ENCODE measurements at regions not wholly inside any gene's neighbourhood (a gene's known extent, or its start where the extent isn't known, plus 50 kb on each side); places are given as distances from the start of the nearest gene placed in this dataset.

DNA sequence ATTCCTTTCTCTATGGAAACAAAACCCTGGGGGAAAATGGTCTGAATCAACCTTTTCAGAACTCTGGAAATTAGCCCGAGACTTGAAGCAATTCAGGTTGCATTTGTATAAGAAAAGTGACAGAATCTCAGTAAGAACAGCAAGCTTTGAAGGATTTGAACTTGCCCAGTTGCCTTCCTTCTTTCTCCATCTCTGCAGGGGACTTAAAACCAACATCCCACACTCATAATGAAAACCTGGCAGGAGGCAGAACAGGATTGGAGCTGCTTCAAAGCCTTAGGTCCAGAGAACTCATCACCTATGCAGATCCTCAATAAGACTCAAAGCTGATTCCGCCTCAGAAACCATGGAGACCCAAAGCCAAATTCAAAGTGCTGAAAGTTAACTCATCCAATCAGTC lies 790.5 kb upstream of the ID2 start:
- DNase-seq (ENCODE audit: low read depth), result no peak

GRCh38 chr2:7895289-7895688 lies 786.6 kb upstream of the ID2 start:
- DNase-seq (ENCODE audit: low read depth), result no peak

- DNase-seq (ENCODE audit: low read depth), result no peak
Observed at GRCh38 chr2:7896940-7897487, 784.8 kb upstream of the ID2 start.

DNA sequence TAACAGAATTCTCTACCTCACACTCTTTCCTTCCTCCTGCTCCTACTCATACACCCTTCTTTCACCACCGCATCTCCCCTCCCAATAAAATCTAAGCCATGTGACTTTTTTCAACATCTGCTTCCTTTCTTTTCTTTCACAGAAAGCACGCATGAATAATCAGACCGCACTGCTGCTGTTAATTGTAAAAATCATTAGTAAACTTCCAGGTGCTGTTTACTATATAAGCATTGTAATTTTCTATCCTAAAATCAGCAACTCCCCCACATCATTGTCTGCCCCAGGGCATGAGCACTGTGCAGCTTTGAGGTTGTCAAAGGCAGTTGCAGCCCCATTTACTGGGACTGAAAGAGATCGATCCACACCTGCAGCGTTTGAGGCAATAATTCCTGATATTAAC lies 782.6 kb upstream of the ID2 start:
- no peak for DNase-seq (ENCODE audit: low read depth)

DNA sequence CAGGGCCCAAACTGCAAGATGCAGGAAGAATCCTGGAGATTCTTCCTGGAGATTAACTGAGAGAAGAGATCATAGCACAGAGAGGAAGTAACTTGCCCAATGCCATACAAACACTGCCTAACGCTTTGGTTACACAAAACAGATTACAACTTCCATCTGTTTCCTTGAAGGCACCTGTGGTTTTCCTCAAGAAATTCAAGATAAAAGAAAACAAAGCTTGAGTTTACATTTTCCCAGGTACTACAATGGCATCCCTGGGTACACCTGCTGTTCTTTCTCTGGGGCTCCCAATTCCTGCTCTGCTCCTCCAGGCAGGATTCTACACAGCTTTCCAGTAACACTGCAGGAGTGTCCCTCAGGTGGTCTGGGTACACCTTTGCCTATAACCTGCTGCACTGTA lies 781.9 kb upstream of the ID2 start:
- DNase-seq (ENCODE audit: low read depth), result no peak

- DNase-seq (ENCODE audit: low read depth), result no peak
Observed at GRCh38 chr2:7900593-7900992, 781.3 kb upstream of the ID2 start.

DNA sequence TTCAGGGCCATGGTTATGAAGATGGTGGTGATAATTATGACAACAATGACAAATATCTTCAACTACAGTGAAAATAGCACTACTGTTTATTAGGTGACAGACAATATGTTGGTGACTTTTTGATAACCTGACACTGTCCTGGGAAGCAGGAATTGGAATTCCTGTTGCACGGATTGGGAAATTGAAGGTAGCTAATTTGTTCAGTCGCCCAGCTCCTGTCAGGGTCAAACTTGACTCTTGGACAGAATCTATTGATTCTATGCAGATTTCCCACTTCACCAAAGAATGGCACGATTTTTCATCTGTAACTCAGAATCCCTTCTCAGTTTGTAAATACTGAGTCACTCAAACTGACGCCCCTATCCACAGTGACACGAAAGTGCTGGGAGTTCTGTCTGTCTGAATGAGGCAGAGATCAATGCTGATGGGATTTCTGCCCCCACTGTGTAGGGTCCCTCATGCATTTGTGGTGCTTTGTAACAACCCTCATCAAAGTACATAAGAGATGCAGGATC lies 779.5 kb upstream of the ID2 start:
- DNase-seq (ENCODE audit: low read depth), result no peak

GRCh38 chr2:7904319-7904718 lies 777.5 kb upstream of the ID2 start:
- DNase-seq (ENCODE audit: low read depth), result no peak

DNA sequence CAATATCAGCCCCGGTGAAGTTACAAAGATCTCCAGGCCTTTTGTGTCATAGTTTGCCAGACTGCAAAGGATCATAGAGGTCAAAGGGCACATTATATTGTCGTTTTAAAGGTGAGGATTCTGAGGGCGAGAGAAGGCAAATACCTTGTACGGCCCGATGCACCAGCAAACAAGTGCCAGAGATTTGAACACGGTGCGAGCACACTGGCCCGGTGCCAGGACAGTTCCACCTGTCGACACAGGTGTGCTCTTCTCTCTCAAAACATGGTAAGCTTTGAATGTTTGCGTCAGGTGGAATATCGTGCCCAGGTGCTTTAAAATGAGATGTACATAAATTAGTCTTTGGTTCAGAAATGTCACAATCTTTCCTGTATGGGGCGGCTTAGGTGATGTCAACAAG lies 776.1 kb upstream of the ID2 start:
- no peak for DNase-seq (ENCODE audit: low read depth)

DNA sequence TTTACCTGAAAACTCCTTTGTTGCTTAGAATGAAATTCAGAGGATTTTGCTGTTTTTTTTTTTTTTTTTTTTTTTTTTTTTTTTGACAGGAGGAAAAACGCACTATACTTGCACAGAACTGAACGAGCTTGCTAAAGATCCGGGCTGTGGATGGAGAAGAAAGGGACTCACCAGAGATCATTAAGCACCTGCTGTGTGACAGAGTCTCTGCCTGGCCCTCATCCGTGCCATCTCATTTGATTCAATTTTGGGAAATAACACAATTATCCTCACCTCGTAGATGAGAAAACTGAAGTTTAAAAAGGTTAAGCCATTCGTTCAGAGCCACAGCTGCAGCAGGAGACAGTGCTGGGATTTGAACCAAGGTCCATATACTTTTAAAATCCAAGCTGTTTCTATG lies 775.4 kb upstream of the ID2 start:
- no peak for DNase-seq (ENCODE audit: low read depth)

DNA sequence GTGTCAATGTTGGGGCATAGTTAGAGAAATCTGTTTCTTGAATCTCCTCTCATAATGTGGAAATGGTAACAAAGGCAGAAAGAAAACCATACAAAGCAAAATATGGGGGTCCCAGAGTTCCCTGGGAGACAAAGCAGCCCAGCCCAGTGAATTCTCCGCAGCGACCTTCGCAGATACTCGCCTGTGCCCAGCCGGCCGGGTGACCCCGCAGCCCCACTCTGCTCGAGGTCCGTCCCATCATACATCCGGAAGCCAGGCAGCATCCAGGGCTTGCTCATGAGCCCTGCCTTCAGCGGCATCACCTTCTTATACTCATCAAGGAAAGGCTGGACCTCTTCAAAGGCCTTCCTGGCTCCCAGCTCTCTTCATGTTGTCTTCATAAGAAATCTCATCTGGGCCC lies 774.8 kb upstream of the ID2 start:
- no peak for DNase-seq (ENCODE audit: low read depth)

- DNase-seq (ENCODE audit: low read depth), result no peak
Observed at GRCh38 chr2:7910752-7911151, 771.1 kb upstream of the ID2 start.

DNA sequence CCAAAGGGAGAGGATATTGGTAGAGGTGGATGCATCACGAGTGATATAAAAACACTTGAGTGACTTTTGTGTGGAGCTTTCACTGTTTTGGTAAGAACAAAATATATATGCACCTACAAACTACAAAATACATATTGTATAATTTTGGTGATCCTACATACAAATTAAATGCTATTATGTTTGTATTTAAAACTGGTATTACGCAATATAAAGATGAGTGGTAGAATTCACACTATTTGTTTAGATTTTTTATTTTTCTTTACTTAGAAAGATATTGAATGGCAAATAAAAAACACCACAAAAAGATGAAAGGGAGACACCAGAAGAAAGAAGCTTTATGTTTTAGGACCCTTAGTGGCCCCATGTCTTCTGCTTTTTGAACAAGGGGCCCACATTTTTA lies 770.7 kb upstream of the ID2 start:
- DNase-seq (ENCODE audit: low read depth), result no peak

DNA sequence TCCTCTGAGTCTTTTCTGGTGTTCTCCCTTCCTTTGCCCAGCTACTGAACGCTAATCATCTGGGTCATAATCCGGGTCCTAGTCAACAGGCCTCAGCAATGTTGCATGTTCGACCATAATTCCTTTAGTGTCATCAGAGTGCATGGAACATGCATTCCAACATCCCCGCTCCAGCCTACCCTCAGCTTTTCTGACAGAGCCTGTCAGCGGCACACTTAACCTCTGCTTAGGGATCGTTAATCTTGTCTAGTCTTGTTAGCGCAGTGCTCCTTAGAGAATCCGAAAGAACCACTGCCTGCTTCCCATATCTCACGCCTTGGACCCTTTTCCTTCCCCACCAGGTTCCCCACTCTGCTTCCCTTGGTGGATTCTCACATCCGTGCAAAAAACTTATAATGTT lies 767.9 kb upstream of the ID2 start:
- DNase-seq (ENCODE audit: low read depth), result no peak

GRCh38 chr2:7915302-7916091 lies 766.4 kb upstream of the ID2 start:
- no peak for DNase-seq (ENCODE audit: low read depth)

DNA sequence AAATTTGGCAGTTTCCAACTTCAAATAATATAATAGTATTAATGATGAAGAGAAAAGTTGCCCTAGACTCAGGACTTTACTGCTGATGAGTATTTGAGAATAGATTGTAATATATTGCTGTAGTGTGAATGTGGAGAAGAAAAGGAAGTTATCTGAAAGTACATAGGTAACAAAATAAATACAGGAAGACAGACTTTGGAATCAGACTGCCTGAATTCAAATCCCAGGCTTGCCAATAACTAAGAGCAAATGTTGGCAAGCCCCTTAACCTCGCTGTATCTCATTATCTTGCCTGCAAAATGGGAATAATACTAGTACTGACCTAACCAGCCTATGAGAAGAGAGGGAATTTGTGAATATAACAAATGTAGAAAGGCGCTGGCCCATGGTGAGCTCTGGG lies 765.2 kb upstream of the ID2 start:
- DNase-seq (ENCODE audit: low read depth), result no peak

- DNase-seq (ENCODE audit: low read depth), result no peak
Observed at GRCh38 chr2:7919510-7919909, 762.3 kb upstream of the ID2 start.

DNA sequence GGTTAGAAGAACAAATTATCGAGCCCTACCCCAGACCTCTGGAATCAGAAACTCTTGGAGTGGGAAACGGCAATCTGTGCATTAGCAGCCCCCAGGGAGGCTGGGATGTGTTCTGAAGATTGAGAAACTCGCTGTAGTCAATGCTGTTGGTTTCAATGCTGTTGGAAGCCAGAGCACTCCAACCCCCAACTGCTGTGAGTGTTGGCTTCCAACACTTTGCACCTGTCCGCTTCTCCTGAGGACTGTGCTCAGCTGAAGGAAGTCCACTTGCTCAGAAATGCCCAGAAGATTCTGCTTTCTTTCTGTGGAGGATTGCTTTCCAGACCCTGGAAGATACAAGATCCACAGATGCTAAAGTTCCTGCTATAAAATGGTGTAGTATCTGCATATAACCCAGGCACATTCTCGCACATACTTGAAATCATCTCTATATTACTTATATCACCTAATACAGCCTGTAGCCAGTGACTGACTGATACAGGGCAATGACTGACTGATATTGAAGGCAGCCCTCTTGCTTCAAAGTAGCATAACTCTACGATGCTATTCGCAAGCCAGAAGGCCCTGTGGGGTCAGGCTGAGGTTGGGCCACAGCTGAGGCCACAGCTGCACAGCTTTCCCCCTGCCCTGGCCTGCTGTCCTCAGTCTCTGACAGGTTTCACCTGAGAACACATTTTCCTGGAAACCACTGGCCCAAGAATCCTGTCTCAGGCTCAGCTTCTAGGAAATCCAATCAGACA lies 757.7 kb upstream of the ID2 start:
- DNase-seq (ENCODE audit: low read depth), result no peak

DNA sequence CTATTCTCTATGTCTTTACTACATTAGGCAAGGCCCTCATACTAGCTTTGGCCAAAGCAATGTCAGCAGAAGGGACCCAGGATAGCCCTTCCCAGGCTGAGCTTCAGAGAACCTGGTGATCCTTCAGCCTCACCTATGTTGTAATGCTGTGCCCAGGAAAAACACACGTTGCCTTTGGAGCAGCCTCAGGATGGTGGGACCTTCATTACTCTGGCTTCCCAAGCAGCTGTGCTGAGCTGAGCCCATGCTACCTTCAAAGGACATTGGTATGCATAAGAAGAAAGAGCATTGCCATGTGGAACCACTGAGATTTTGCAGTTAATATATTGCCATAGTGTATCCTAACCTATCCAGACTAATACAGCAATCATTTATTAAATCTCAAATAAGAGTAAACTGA lies 756.4 kb upstream of the ID2 start:
- no peak for DNase-seq (ENCODE audit: low read depth)

- DNase-seq (ENCODE audit: low read depth), result no peak
Observed at GRCh38 chr2:7927691-7928090, 754.2 kb upstream of the ID2 start.

- DNase-seq (ENCODE audit: low read depth), result no peak
Observed at GRCh38 chr2:7929281-7929680, 752.6 kb upstream of the ID2 start.

DNA sequence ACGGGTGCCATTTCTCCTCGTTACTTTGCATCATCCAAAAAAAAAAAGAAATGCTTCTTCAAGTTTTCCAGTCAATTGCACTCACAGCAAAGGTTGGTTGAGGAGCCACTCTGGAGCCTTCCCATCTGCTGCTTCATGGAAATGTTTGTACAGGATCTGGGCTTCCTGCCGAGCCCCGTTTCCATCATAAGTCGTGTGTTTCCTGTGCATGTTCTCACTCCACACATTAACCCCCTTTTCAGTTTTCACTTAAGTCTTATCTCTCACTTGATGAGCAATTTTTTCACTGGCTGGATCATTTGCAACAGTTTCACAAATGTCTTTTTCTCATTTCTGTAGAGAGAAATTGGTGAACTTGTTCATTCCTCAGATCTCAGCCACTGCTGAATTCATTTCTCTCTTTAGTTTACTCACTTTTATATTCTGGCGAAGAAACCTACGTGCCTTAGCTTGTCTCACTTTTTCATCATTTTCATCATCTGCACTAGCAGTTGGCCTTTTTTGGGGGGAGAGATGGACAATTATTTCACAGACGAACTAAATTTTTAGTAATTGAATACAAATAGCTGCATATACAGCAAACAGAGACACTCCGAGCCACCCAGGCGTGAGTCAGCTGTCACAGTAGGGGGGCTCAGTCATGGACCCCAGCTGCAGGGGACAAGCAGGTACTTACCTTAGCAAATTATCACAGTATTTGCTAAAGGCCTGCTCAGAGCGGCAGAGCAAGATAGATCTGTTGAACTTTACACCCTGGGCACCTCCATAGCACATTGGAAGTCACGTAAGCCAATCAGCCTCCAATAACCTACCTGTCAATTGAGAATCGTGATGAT lies 750.8 kb upstream of the ID2 start:
- no peak for DNase-seq (ENCODE audit: low read depth)

Data from stimulated activated CD8-positive, alpha-beta memory T cell treated with anti-CD3 and anti-CD28 coated beads, Interleukin-12 subunit alpha, Interleukin-12 subunit beta, amount 100 ng/mL, for 4 hours (primary cell).